Endothelial cell of umbilical vein (primary cell): ENCODE measurements at regions not wholly inside any gene's neighbourhood (a gene's known extent, or its start where the extent isn't known, plus 50 kb on each side); places are given as distances from the start of the nearest gene placed in this dataset.

Source experiments
- BruUV-seq: library from RNA; stranded (reverse); fragments of 400-500 nt; replicated peaks from 2 replicates; lab custom pipeline; 2021; lab: Mats Ljungman, UMichigan
- CTCF ChIA-PET: fragments of 300-600, 350-600 bp; sonication (Branson Sonifier 250); formaldehyde crosslinking; loops from one replicate; lab custom pipeline; 2021; ENCODE audit warnings: antibody characterized with exemption, inconsistent platforms; lab: Charles Lee
- POLR2A ChIA-PET: fragments of 300-600, 350-600 bp; sonication (Branson Sonifier 250); formaldehyde crosslinking; loops from one replicate; lab custom pipeline; 2021; ENCODE audit warnings: antibody characterized with exemption, inconsistent platforms; lab: Charles Lee
- DNase-seq: peaks from one replicate; pipeline ENCODE4 v3.0.0-alpha.2; 2011; ENCODE audit warnings: low read depth, low spot score
- FAIRE-seq: peaks from 2 replicates; lab custom pipeline; 2011; peaks lifted over from hg19 to GRCh38; lab: Jason Lieb, UNC
- H2AFZ ChIP-seq: 2 replicates; pipeline ENCODE4 v1.6.0; 2012; ENCODE audit warnings: low read depth, low read length, control low read depth, inconsistent platforms
- H3K27ac ChIP-seq: 2 replicates; pipeline ENCODE4 v1.5.1; 2011; ENCODE audit warnings: low read depth, mild to moderate bottlenecking, control low read depth, low read length, moderate library complexity; ENCODE audit not compliant: insufficient read depth
- H3K27me3 ChIP-seq, 2 experiments: 2 replicates each; pipeline versions ENCODE4 v1.6.0 to v1.6.1; 2011; ENCODE audit warnings: low read length in 2 of 2, mixed read lengths in 1 of 2; ENCODE audit not compliant: control insufficient read depth in 2 of 2, insufficient read depth in 2 of 2
- H3K36me3 ChIP-seq, 2 experiments: 2 replicates in 1 of 2; 3 replicates in 1 of 2; pipeline ENCODE4 v1.5.1; 2011; ENCODE audit warnings: low read length in 2 of 2, mild to moderate bottlenecking in 1 of 2, moderate library complexity in 1 of 2; ENCODE audit not compliant: control insufficient read depth in 2 of 2, insufficient read depth in 2 of 2; ENCODE audit errors: extremely low read depth in 1 of 2
- H3K4me1 ChIP-seq: 3 replicates; pipeline ENCODE4 v1.5.1; 2011; ENCODE audit warnings: mild to moderate bottlenecking, low read length; ENCODE audit not compliant: control insufficient read depth, insufficient read depth; ENCODE audit errors: extremely low read depth
- H3K4me2 ChIP-seq: 2 replicates; pipeline ENCODE4 v1.6.1; 2011; ENCODE audit warnings: low read length, control low read depth, mixed read lengths; ENCODE audit not compliant: insufficient read depth
- H3K4me3 ChIP-seq, 3 experiments: fragments of 200-600 bp in 1 of 3; sonication (generic), shearing (Covaris generic) in 1 of 3; replicated peaks in 1 of 3; 2 replicates each; pipeline ENCODE4 v1.5.1; 2011 to 2016; ENCODE audit warnings: control low read depth in 3 of 3, low read length in 3 of 3, mild to moderate bottlenecking in 2 of 3, inconsistent platforms in 1 of 3, low read depth in 1 of 3, moderate library complexity in 1 of 3; ENCODE audit not compliant: insufficient read depth in 1 of 3
- H3K79me2 ChIP-seq: 2 replicates; pipeline ENCODE4 v1.6.0; 2012; ENCODE audit warnings: low read length, inconsistent platforms; ENCODE audit not compliant: control insufficient read depth, insufficient read depth
- H3K9ac ChIP-seq: replicated peaks from 2 replicates; pipeline ENCODE3; 2011; ENCODE audit warnings: low read length, control low read depth; ENCODE audit not compliant: insufficient read depth; ENCODE audit errors: extremely low read depth
- H3K9me1 ChIP-seq: replicated peaks from 3 replicates; pipeline ENCODE4 v1.6.0; 2011; ENCODE audit warnings: mild to moderate bottlenecking, low read length; ENCODE audit not compliant: control insufficient read depth, insufficient read depth; ENCODE audit errors: extremely low read depth
- H3K9me3 ChIP-seq: replicated peaks from 2 replicates; pipeline ENCODE4 v1.5.1; 2012; ENCODE audit warnings: low read length, inconsistent platforms; ENCODE audit not compliant: control insufficient read depth, insufficient read depth
- H4K20me1 ChIP-seq: replicated peaks from 2 replicates; pipeline ENCODE3; 2011; ENCODE audit warnings: mild to moderate bottlenecking, low read length; ENCODE audit not compliant: control insufficient read depth, insufficient read depth; ENCODE audit errors: extremely low read depth
- CTCF ChIP-seq, 2 donors: IDR thresholded peaks; 1 replicate in 1 of 2; 2 replicates in 1 of 2; pipeline ENCODE4 v1.5.1; 2011; ENCODE audit warnings: low read length in 2 of 2, mild to moderate bottlenecking in 2 of 2, moderate library complexity in 2 of 2, control low read depth in 1 of 2, inconsistent platforms in 1 of 2, low read depth in 1 of 2; ENCODE audit not compliant: insufficient read depth in 1 of 2; ENCODE audit errors: extremely low read depth in 1 of 2
- GATA2 ChIP-seq: IDR thresholded peaks from 2 replicates; pipeline ENCODE4 v1.7.0; 2011; ENCODE audit warnings: low read depth, mild to moderate bottlenecking, moderate library complexity, mixed read lengths, low read length; ENCODE audit not compliant: insufficient read length, insufficient read depth
- dilution Hi-C: fragments of 300-500 bp; cut with MboI; formaldehyde crosslinking; loops from one replicate; pipeline ENCODE4 v1.15.0; 2019; ENCODE audit warnings: low sequenced_read_pairs; ENCODE audit not compliant: extremely low pct_ligation_motif_present
- intact Hi-C: fragments of 100-400 bp; cut with micrococcal nuclease; formaldehyde crosslinking; loops from one replicate; pipeline ENCODE4 v1.10.0; 2022

GRCh38 chr11:47915374-47915773 lies 65.0 kb upstream of the PTPRJ start:
- H3K4me1 ChIP-seq = peaks cover 39% of the 10 kb centered on the region
- peak; percentile 43 for DNase-seq
- no peak overlapping the region for H3K9ac ChIP-seq
- no peak for TF ChIP-seq CTCF (IDR thresholded peaks at IDR 0.05; ENCODE audit: extremely low read depth in 1 of 2, insufficient read depth in 1 of 2, low read depth in 1 of 2, low read length in 2 of 2)
- intact Hi-C loops = loop anchor here (5.0 kb wide), 2 partner anchors 58 to 148 kb away; partner anchors contain the start of gene FNBP4
- H3K27me3 ChIP-seq = no peaks in the 10 kb centered on the region
- H3K27ac ChIP-seq = peak overlapping the region; percentile 22
- FAIRE-seq = peak; percentile 47
- no peaks in the 10 kb centered on the region for H3K79me2 ChIP-seq
- no peaks in the 10 kb centered on the region for H3K9me1 ChIP-seq
- no peak overlapping the region for H3K4me2 ChIP-seq
- H3K9me3 ChIP-seq = no peaks in the 10 kb centered on the region
- no peaks in the 10 kb centered on the region for H3K36me3 ChIP-seq
- ChIA-PET CTCF (interaction anchor here (1.3 kb wide), 1 partner anchor 19 kb away, joined by 7 read pairs; no protein-coding TSS in a partner anchor), POLR2A (no interaction called here)
- BruUV-seq = no TSS peak
- H4K20me1 ChIP-seq = no peaks in the 10 kb centered on the region
- peak overlapping the region; percentile 34 for H2AFZ ChIP-seq
- dilution Hi-C loops = no loop called here
- no peak overlapping the region for H3K4me3 ChIP-seq

- CTCF ChIA-PET = no interaction called here
- FAIRE-seq = no peak
These were observed 65.6 kb upstream of the PTPRJ start for GRCh38 chr11:47914743-47915142.

More at GRCh38 chr11:47914743-47915142, 65.6 kb upstream of the PTPRJ start:
- Histone ChIP-seq H3K9ac (no peak overlapping the region), H3K36me3 (no peaks in the 10 kb centered on the region), H3K9me3 (no peaks in the 10 kb centered on the region), H3K4me3 (no peak overlapping the region), H3K27ac (no peak overlapping the region), H3K9me1 (no peaks in the 10 kb centered on the region), H3K4me2 (no peak overlapping the region), H4K20me1 (no peaks in the 10 kb centered on the region), H2AFZ (no peak overlapping the region), H3K4me1 (peaks cover 39% of the 10 kb centered on the region), H3K79me2 (no peaks in the 10 kb centered on the region), H3K27me3 (no peaks in the 10 kb centered on the region)
- no TSS peak for BruUV-seq
- dilution Hi-C loops (no loop called here), intact Hi-C loops (loop anchor here (1.0 to 5.0 kb wide), 3 partner anchors 28 to 147 kb away; partner anchors contain the start of gene FNBP4)
- POLR2A ChIA-PET = no interaction called here
- peak; percentile 79 for DNase-seq
- TF ChIP-seq GATA2 = peak; percentile 17
- no peak for TF ChIP-seq CTCF (IDR thresholded peaks at IDR 0.05; ENCODE audit: extremely low read depth in 1 of 2, insufficient read depth in 1 of 2, low read depth in 1 of 2, low read length in 2 of 2)
